Right lobe of liver (tissue), 6 donors: ENCODE measurements at regions not wholly inside any gene's neighbourhood (a gene's known extent, or its start where the extent isn't known, plus 50 kb on each side); places are given as distances from the start of the nearest gene placed in this dataset.

Experiments
- ATAC-seq, 4 donors: fragments of 200-7000 bp; cut with Tn5 transposase; one replicate each; pipeline ENCODE4 v1.9.1; 2020; ENCODE audit warnings: mild to moderate bottlenecking in 4 of 4, moderate library complexity in 4 of 4
- DNase-seq, 3 donors: peaks; one replicate each; pipeline ENCODE4 v3.0.0-alpha.2; 2020
- H3K27ac ChIP-seq, 3 donors: fragments of 200-600 bp; one replicate each; pipeline ENCODE4 v1.8.0; 2022
- H3K27me3 ChIP-seq, 2 donors: fragments of 200-600 bp; one replicate each; pipeline ENCODE4 v1.8.0; 2022
- H3K36me3 ChIP-seq, 4 donors: fragments of 200-600 bp; sonication (generic) in 1 of 4; one replicate each; pipeline versions ENCODE4 v1.5.1 to v1.8.0; 2017 to 2022; ENCODE audit warnings: control low read depth in 1 of 4
- H3K4me1 ChIP-seq, 4 donors: fragments of 200-600 bp; sonication (generic) in 1 of 4; one replicate each; pipeline versions ENCODE4 v1.5.1 to v1.8.0; 2017 to 2022; ENCODE audit warnings: control low read depth in 1 of 4
- H3K4me3 ChIP-seq, 3 donors: fragments of 200-600 bp; one replicate each; pipeline ENCODE4 v1.8.0; 2022
- H3K9me3 ChIP-seq, 4 donors: fragments of 200-600 bp; sonication (generic) in 1 of 4; one replicate each; pipeline versions ENCODE4 v1.5.1 to v1.8.0; 2017 to 2022; ENCODE audit warnings: control low read depth in 1 of 4
- CTCF ChIP-seq, 4 donors: fragments of 200-600 bp in 3 of 4; fragments of 450-650 bp in 1 of 4; IDR thresholded peaks; one replicate each; pipeline versions ENCODE4 v1.5.1 to v1.8.0; 2016 to 2022; ENCODE audit warnings: antibody characterized with exemption in 4 of 4, mild to moderate bottlenecking in 2 of 4
- POLR2A ChIP-seq: fragments of 450-650 bp; IDR thresholded peaks from one replicate; pipeline ENCODE4 v1.6.1; 2017; ENCODE audit warnings: antibody characterized with exemption, mild to moderate bottlenecking
- WGBS: methylation state at CpG from one replicate; pipeline ENCODE4 v1.1.6; 2018; ENCODE audit warnings: low coverage, low lambda C conversion rate; ENCODE audit not compliant: insufficient coverage; ENCODE audit errors: missing lambda C conversion rate; 5-methylcytosine and 5-hydroxymethylcytosine counted together
- intact Hi-C, 2 donors: fragments of 100-400 bp; cut with DNase I; formaldehyde crosslinking; loops; one replicate each; pipeline versions ENCODE4 v1.11.2 to v1.14.1; 2022
- donor health status: DM: no; HTN: yes; CAD: no.
- donor health status: DM: no; HTN: no; CAD: no.
- donor health status: DM: no; HTN: no; CAD: no.
- donor health status: DM: no; HTN: yes; CAD: no.
- donor health status: DM: no; HTN: yes; CAD: no.

GRCh38 chr11:105553025-105553424 lies 56.8 kb upstream of the GRIA4 start:
- Histone ChIP-seq H3K4me3 (no peak overlapping the region), H3K9me3 (no peaks in the 10 kb centered on the region), H3K27me3 (no peaks in the 10 kb centered on the region), H3K27ac (no peak overlapping the region), H3K36me3 (no peaks in the 10 kb centered on the region), H3K4me1 (no peaks in the 10 kb centered on the region)
- 47% methylated on average over 4 of the region's 4 CpGs for WGBS
- TF ChIP-seq CTCF (IDR thresholded peaks at IDR 0.05) (no peak), POLR2A (no peak)
- ATAC-seq (no peak), DNase-seq (no peak)
- intact Hi-C loops, result no loop called here

- no peaks in the 10 kb centered on the region for H3K27me3 ChIP-seq
- no peak for DNase-seq
- no peak for ATAC-seq
- no peaks in the 10 kb centered on the region for H3K36me3 ChIP-seq
- no peaks in the 10 kb centered on the region for H3K4me1 ChIP-seq
- TF ChIP-seq POLR2A (no peak), CTCF (IDR thresholded peaks at IDR 0.05) (no peak)
- intact Hi-C loops, result no loop called here
- H3K27ac ChIP-seq, result no peak overlapping the region
- no peaks in the 10 kb centered on the region for H3K9me3 ChIP-seq
- WGBS, result 23% methylated on average over 3 of the region's 3 CpGs
- no peak overlapping the region for H3K4me3 ChIP-seq
Observed at GRCh38 chr11:105548359-105548758, 61.5 kb upstream of the GRIA4 start.

- H3K9me3 ChIP-seq, result no peaks in the 10 kb centered on the region
- whole genome bisulfite sequencing, result 59% methylated on average over 3 of the region's 3 CpGs
- intact Hi-C loops, result no loop called here
- H3K4me1 ChIP-seq, result no peaks in the 10 kb centered on the region
- H3K27me3 ChIP-seq, result no peaks in the 10 kb centered on the region
- TF ChIP-seq POLR2A (no peak), CTCF (IDR thresholded peaks at IDR 0.05) (no peak)
- DNase-seq, result no peak
- H3K36me3 ChIP-seq, result no peaks in the 10 kb centered on the region
- no peak overlapping the region for H3K4me3 ChIP-seq
- no peak overlapping the region for H3K27ac ChIP-seq
- no peak for ATAC-seq
Observed at GRCh38 chr11:105538588-105538987, 71.3 kb upstream of the GRIA4 start.

GRCh38 chr11:105537531-105537930 lies 72.3 kb upstream of the GRIA4 start:
- WGBS, result 35% methylated on average over 2 of the region's 2 CpGs
- Histone ChIP-seq H3K9me3 (no peaks in the 10 kb centered on the region), H3K36me3 (no peaks in the 10 kb centered on the region), H3K27me3 (no peaks in the 10 kb centered on the region), H3K4me1 (no peaks in the 10 kb centered on the region), H3K4me3 (no peak overlapping the region), H3K27ac (no peak overlapping the region)
- TF ChIP-seq CTCF (IDR thresholded peaks at IDR 0.05) (no peak), POLR2A (no peak)
- ATAC-seq, result no peak
- intact Hi-C loops, result no loop called here
- DNase-seq, result no peak

GRCh38 chr11:105524286-105524685 lies 85.6 kb upstream of the GRIA4 start:
- DNase-seq (no peak), ATAC-seq (peak in 1 of 4 donors; percentile 29)
- Histone ChIP-seq H3K4me3 (no peak overlapping the region), H3K27ac (no peak overlapping the region), H3K27me3 (no peaks in the 10 kb centered on the region), H3K4me1 (no peaks in the 10 kb centered on the region), H3K9me3 (no peaks in the 10 kb centered on the region), H3K36me3 (no peaks in the 10 kb centered on the region)
- 38% methylated on average over 3 of the region's 3 CpGs for WGBS
- TF ChIP-seq CTCF (IDR thresholded peaks at IDR 0.05) (no peak), POLR2A (no peak)
- intact Hi-C loops, result no loop called here
